ENCODE measurements at regions not wholly inside any gene's neighbourhood (a gene's known extent, or its start where the extent isn't known, plus 50 kb on each side); places are given as distances from the start of the nearest gene placed in this dataset.

DNA sequence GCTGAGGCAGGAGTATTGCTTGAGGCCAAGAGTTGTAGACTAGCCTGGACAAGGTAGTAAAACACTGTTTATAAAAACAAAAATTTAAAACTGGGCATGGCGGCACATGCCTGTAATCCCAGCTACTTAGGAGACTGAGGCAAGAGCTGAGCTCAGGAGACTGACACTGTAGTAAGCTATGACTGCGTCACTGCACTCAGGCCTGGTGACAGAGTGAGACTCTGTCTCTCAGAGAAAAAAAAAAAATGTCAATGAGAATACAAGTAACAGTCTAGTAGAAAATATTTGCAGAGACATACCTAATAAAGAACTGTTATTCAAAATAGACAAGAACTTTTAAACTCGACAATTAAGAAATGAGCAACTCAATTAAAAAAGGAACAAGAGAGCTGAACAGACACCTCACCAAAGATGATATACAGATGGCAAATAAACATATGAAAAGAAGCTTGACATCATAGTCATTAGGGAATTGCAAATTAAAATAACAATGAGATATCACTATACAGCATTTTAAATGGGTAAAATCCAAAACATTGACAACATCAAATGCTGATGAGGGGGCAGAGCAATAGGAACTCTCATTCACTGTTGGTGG, 624.3 kb upstream of the ZEB2 start (continued):
- TF ChIP-seq EZH2 (IDR thresholded peaks at IDR 0.05; ENCODE audit: low read depth, unreplicated experiment) = no peak
- no peak for TF ChIP-seq NANOG (IDR thresholded peaks at IDR 0.05; ENCODE audit: borderline replicate concordance)
- no peak for TF ChIP-seq POLR2AphosphoS5 (IDR thresholded peaks at IDR 0.05; ENCODE audit: low read depth)
- TF ChIP-seq REST (IDR thresholded peaks at IDR 0.05; ENCODE audit: unreplicated experiment) = no peak
- TF ChIP-seq, protein P1, sequence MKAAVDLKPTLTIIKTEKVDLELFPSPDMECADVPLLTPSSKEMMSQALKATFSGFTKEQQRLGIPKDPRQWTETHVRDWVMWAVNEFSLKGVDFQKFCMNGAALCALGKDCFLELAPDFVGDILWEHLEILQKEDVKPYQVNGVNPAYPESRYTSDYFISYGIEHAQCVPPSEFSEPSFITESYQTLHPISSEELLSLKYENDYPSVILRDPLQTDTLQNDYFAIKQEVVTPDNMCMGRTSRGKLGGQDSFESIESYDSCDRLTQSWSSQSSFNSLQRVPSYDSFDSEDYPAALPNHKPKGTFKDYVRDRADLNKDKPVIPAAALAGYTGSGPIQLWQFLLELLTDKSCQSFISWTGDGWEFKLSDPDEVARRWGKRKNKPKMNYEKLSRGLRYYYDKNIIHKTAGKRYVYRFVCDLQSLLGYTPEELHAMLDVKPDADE (IDR thresholded peaks at IDR 0.05) = no peak
- no peak for TF ChIP-seq CTCF (conservative IDR thresholded peaks at IDR 0.05; ENCODE audit: low read depth in 2 of 2)
- no peak for TF ChIP-seq ZNF114 (CRISPR knock-in tag; IDR thresholded peaks at IDR 0.05)
- no peak for TF ChIP-seq STAT1 (IDR thresholded peaks at IDR 0.05; ENCODE audit: unreplicated experiment)

DNA sequence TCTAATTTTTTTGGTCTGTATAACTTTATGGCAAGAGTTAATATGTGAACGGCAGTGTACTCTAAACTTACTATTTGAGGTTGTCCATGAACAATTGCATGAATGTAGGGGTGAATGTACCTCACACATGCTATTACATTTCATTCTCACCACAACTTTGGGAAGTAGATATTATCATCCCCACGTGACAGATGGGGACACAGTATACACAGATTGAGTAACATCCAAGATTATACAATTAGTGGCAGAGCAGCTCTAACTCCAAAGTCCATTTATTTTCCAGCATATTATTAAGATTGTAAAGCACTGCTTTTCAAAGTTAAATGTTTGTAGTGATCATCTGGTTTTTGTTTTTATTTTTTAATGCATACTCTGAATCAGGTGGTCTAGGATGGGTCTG, 622.1 kb upstream of the ZEB2 start:
- no peak overlapping the region for H3K4me2 ChIP-seq
- H3K4me1 ChIP-seq (ENCODE audit: insufficient read depth) = no peaks in the 10 kb centered on the region
- Mint-ChIP-seq H3K27ac (no peak overlapping the region), H3K4me3 (no peak overlapping the region), H3K36me3 (ENCODE audit: low read depth) (peaks cover 2% of the 10 kb centered on the region; the same call in 1 of the 3 replicates), H3K9me3 (no peaks in the 10 kb centered on the region), H3K27me3 (ENCODE audit: insufficient read depth, low read depth, poor library complexity) (no peaks in the 10 kb centered on the region), H3K4me1 (no peaks in the 10 kb centered on the region)
- no peak for ATAC-seq
- no peak overlapping the region for H3K4me3 ChIP-seq
- no peaks in the 10 kb centered on the region for H3K79me2 ChIP-seq (replicated peaks; ENCODE audit: insufficient read depth)
- no peaks in the 10 kb centered on the region for H3F3A ChIP-seq (replicated peaks; ENCODE audit: low read depth)
- H3K27me3 ChIP-seq (ENCODE audit: insufficient read depth) = no peaks in the 10 kb centered on the region
- no peak overlapping the region for H3K27ac ChIP-seq (ENCODE audit: low read depth)
- no peaks in the 10 kb centered on the region for H3K36me3 ChIP-seq (ENCODE audit: insufficient read depth)
- H4K20me1 ChIP-seq (replicated peaks; ENCODE audit: insufficient read depth) = no peaks in the 10 kb centered on the region
- no peaks in the 10 kb centered on the region for H3K9me2 ChIP-seq (ENCODE audit: insufficient read depth)
- DNase-seq (ENCODE audit: low spot score) = no peak
- no peak overlapping the region for H2AFZ ChIP-seq
- TF ChIP-seq JUNB (IDR thresholded peaks at IDR 0.05; ENCODE audit: unreplicated experiment) = no peak
- TF ChIP-seq CTCF (conservative IDR thresholded peaks at IDR 0.05; ENCODE audit: low read depth in 2 of 2) = no peak
- TF ChIP-seq REST (IDR thresholded peaks at IDR 0.05; ENCODE audit: unreplicated experiment) = no peak
- TF ChIP-seq ZNF114 (CRISPR knock-in tag; IDR thresholded peaks at IDR 0.05) = no peak
- no peak for TF ChIP-seq NANOG (IDR thresholded peaks at IDR 0.05; ENCODE audit: borderline replicate concordance)
- no peak for TF ChIP-seq STAT1 (IDR thresholded peaks at IDR 0.05; ENCODE audit: unreplicated experiment)
- no peak for TF ChIP-seq POLR2AphosphoS5 (IDR thresholded peaks at IDR 0.05; ENCODE audit: low read depth)
- no peak for TF ChIP-seq ZNF331 (CRISPR knock-in tag; IDR thresholded peaks at IDR 0.05; ENCODE audit: low read depth)
- TF ChIP-seq EZH2 (IDR thresholded peaks at IDR 0.05; ENCODE audit: low read depth, unreplicated experiment) = no peak
- TF ChIP-seq, protein P1 (IDR thresholded peaks at IDR 0.05) = no peak
- no peak for TF ChIP-seq EZH2phosphoT487 (IDR thresholded peaks at IDR 0.05; ENCODE audit: unreplicated experiment)

All from GM23338 (cell line).